ENCODE measurements at regions not wholly inside any gene's neighbourhood (a gene's known extent, or its start where the extent isn't known, plus 50 kb on each side); places are given as distances from the start of the nearest gene placed in this dataset.

DNA sequence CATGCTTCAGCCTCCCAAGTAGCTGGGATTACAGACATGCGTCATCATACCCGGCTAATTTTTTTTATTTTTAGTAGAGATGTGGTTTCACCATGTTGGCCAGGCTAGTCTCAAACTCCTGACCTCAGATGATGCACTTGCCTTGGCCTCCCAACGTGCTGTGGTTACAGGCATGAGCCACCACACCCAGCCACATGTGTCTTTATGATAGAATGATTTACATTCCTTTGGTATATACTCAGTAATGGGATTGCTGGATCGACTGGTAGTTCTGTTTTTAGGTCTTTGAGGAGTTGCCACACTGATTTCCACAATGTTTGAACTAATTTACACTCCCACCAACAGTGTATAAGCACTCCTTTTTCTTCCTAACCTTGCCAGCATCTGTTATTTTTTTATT, 276.2 kb downstream of the METTL15 start:
- H3K9ac ChIP-seq, result no peak overlapping the region
- H3K36me3 ChIP-seq, result no peaks in the 10 kb centered on the region
- no peaks in the 10 kb centered on the region for H3K9me3 ChIP-seq
- no peak overlapping the region for H3K4me3 ChIP-seq
- no peak overlapping the region for H3K27ac ChIP-seq
- no peak overlapping the region for H3K4me2 ChIP-seq
- H3K27me3 ChIP-seq, result no peaks in the 10 kb centered on the region
- H3K4me1 ChIP-seq, result no peaks in the 10 kb centered on the region
- TF ChIP-seq Cebpa-rat (IDR thresholded peaks at IDR 0.05), result no peak
- H4K20me1 ChIP-seq, result no peaks in the 10 kb centered on the region

- H3K36me3 ChIP-seq, result no peaks in the 10 kb centered on the region
- no peaks in the 10 kb centered on the region for H3K9me3 ChIP-seq
- no peak overlapping the region for H3K27ac ChIP-seq
- H3K4me2 ChIP-seq, result no peak overlapping the region
- H3K4me1 ChIP-seq, result no peaks in the 10 kb centered on the region
- no peak overlapping the region for H3K4me3 ChIP-seq
- H4K20me1 ChIP-seq, result no peaks in the 10 kb centered on the region
- H3K27me3 ChIP-seq, result no peaks in the 10 kb centered on the region
- no peak for TF ChIP-seq Cebpa-rat (IDR thresholded peaks at IDR 0.05)
- H3K9ac ChIP-seq, result no peak overlapping the region
These were observed 275.3 kb downstream of the METTL15 start for GRCh38 chr11:28383456-28383855.
